ENCODE measurements at regions not wholly inside any gene's neighbourhood (a gene's known extent, or its start where the extent isn't known, plus 50 kb on each side); places are given as distances from the start of the nearest gene placed in this dataset.

- Histone ChIP-seq H3K4me3 (ENCODE audit: control insufficient read depth in 1 of 7, extremely low read depth in 1 of 7, insufficient read depth in 4 of 7, low read depth in 2 of 7, low read length in 6 of 7) (no peak overlapping the region), H3K27ac (ENCODE audit: insufficient read depth in 1 of 2, low read depth in 1 of 2, low read length in 2 of 2, poor library complexity in 1 of 2, severe bottlenecking in 2 of 2) (no peak overlapping the region), H3K27me3 (replicated peaks in 2 of 5; ENCODE audit: control insufficient read depth in 4 of 5, insufficient read depth in 5 of 5, low read length in 4 of 5) (peaks cover 0 to 18% (median 2%) of the 10 kb centered on the region in 5 experiments), H3K36me3 (ENCODE audit: control insufficient read depth in 4 of 4, insufficient read depth in 4 of 4, low read length in 3 of 4) (no peaks in the 10 kb centered on the region), H3K9me3 (ENCODE audit: control extremely low read depth in 1 of 5, control insufficient read depth in 4 of 5, insufficient read depth in 2 of 5, low read depth in 1 of 5, low read length in 4 of 5) (peaks cover 0 to 3% (median 0%) of the 10 kb centered on the region in 5 experiments), H3K4me1 (ENCODE audit: control extremely low read depth in 1 of 4, control insufficient read depth in 4 of 4, insufficient read depth in 4 of 4, low read length in 3 of 4) (no peaks in the 10 kb centered on the region)
- no peak for DNase-seq
- 96% methylated on average over 3 of the region's 4 CpGs for WGBS (ENCODE audit: insufficient coverage)
- ChIA-PET CTCF (no interaction called here), POLR2A (no interaction called here)
These were observed 68.0 kb upstream of the ALX4 start for GRCh38 chr11:44377914-44378321.

DNA sequence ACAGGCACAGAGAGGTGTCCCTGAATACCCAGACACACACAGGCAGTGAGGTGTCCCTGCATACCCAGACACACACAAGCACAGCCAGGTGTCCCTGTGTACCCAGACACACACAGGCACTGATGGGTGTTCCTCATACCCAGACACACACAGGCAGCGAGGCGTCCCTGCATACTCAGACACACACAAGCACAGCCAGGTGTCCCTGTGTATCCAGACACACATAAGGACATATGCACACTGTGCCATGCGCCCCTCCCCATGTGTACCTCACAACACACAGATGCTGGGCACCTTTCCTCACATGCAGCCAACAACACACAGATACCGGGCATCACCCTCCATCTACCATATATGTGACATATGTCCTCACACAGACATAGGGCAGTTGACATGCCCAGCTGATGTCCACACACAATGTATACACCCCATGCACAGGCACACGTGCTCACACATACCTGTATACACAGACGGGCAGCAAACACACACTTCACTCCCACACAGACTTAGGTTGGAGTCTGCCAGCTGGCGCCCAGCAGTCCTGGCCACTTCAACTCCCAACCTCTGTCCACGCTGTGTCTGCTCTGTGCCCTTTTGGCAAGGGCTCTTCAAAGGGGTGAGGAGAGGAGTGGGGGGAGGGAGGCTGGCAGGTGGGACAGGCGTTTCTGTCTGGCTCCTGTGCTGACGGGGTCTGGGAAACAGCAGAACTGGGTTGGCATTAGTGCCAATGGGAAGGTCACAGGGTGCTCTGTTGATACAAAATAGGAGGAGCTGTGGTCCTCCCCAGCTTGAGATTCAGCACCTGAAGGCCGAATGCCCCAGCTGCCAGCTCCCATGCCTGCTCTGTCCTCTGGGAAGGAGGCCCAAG, 69.4 kb upstream of the ALX4 start:
- ChIA-PET POLR2A (no interaction called here), CTCF (no interaction called here)
- Histone ChIP-seq H3K4me3 (ENCODE audit: control insufficient read depth in 1 of 7, extremely low read depth in 1 of 7, insufficient read depth in 4 of 7, low read depth in 2 of 7, low read length in 6 of 7) (no peak overlapping the region), H3K36me3 (ENCODE audit: control insufficient read depth in 4 of 4, insufficient read depth in 4 of 4, low read length in 3 of 4) (no peaks in the 10 kb centered on the region), H3K4me1 (ENCODE audit: control extremely low read depth in 1 of 4, control insufficient read depth in 4 of 4, insufficient read depth in 4 of 4, low read length in 3 of 4) (no peaks in the 10 kb centered on the region), H3K27ac (ENCODE audit: insufficient read depth in 1 of 2, low read depth in 1 of 2, low read length in 2 of 2, poor library complexity in 1 of 2, severe bottlenecking in 2 of 2) (no peak overlapping the region), H3K9me3 (ENCODE audit: control extremely low read depth in 1 of 5, control insufficient read depth in 4 of 5, insufficient read depth in 2 of 5, low read depth in 1 of 5, low read length in 4 of 5) (peaks cover 0 to 3% (median 0%) of the 10 kb centered on the region in 5 experiments), H3K27me3 (replicated peaks in 2 of 5; ENCODE audit: control insufficient read depth in 4 of 5, insufficient read depth in 5 of 5, low read length in 4 of 5) (peaks cover 0 to 19% (median 2%) of the 10 kb centered on the region in 5 experiments)
- WGBS (ENCODE audit: insufficient coverage) = 93% methylated on average over 9 of the region's 11 CpGs
- no peak for DNase-seq

GRCh38 chr11:44380009-44380313, 70.0 kb upstream of the ALX4 start:
- ChIA-PET POLR2A (no interaction called here), CTCF (no interaction called here)
- Histone ChIP-seq H3K9me3 (ENCODE audit: control extremely low read depth in 1 of 5, control insufficient read depth in 4 of 5, insufficient read depth in 2 of 5, low read depth in 1 of 5, low read length in 4 of 5) (peaks cover 0 to 3% (median 0%) of the 10 kb centered on the region in 5 experiments), H3K36me3 (ENCODE audit: control insufficient read depth in 4 of 4, insufficient read depth in 4 of 4, low read length in 3 of 4) (no peaks in the 10 kb centered on the region), H3K27me3 (replicated peaks in 2 of 5; ENCODE audit: control insufficient read depth in 4 of 5, insufficient read depth in 5 of 5, low read length in 4 of 5) (peaks cover 0 to 19% (median 2%) of the 10 kb centered on the region in 5 experiments), H3K4me3 (ENCODE audit: control insufficient read depth in 1 of 7, extremely low read depth in 1 of 7, insufficient read depth in 4 of 7, low read depth in 2 of 7, low read length in 6 of 7) (no peak overlapping the region), H3K4me1 (ENCODE audit: control extremely low read depth in 1 of 4, control insufficient read depth in 4 of 4, insufficient read depth in 4 of 4, low read length in 3 of 4) (no peaks in the 10 kb centered on the region), H3K27ac (ENCODE audit: insufficient read depth in 1 of 2, low read depth in 1 of 2, low read length in 2 of 2, poor library complexity in 1 of 2, severe bottlenecking in 2 of 2) (no peak overlapping the region)
- 96% methylated on average over 3 of the region's 3 CpGs for WGBS (ENCODE audit: insufficient coverage)
- DNase-seq = no peak

DNA sequence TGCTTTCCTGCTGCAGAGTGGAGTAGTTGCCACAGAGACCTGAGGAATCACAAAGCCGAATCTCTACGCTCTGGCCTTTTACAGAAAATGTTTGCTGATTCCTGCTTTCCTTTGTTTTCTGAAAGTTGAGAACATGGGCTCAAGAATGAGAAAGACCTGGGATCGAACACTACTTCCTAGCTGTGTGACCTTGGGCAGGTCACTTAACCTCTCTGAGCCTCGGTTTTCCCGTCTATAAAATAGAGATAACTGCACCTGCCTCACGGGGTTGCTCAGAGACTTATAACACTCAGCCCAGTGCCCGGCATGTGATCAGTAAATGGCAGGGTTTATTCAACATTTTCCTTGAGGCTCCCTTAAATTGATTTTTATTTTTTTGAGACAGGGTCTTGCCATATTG, 70.9 kb upstream of the ALX4 start:
- H3K27ac ChIP-seq (ENCODE audit: insufficient read depth in 1 of 2, low read depth in 1 of 2, low read length in 2 of 2, poor library complexity in 1 of 2, severe bottlenecking in 2 of 2) = no peak overlapping the region
- DNase-seq = no peak
- ChIA-PET POLR2A (no interaction called here), CTCF (no interaction called here)
- H3K4me3 ChIP-seq (ENCODE audit: control insufficient read depth in 1 of 7, extremely low read depth in 1 of 7, insufficient read depth in 4 of 7, low read depth in 2 of 7, low read length in 6 of 7) = no peak overlapping the region
- 91% methylated on average over 7 of the region's 7 CpGs for WGBS (ENCODE audit: insufficient coverage)
- peaks cover 0 to 20% (median 3%) of the 10 kb centered on the region in 5 experiments for H3K27me3 ChIP-seq (replicated peaks in 2 of 5; ENCODE audit: control insufficient read depth in 4 of 5, insufficient read depth in 5 of 5, low read length in 4 of 5)
- no peaks in the 10 kb centered on the region for H3K4me1 ChIP-seq (ENCODE audit: control extremely low read depth in 1 of 4, control insufficient read depth in 4 of 4, insufficient read depth in 4 of 4, low read length in 3 of 4)
- H3K9me3 ChIP-seq (ENCODE audit: control extremely low read depth in 1 of 5, control insufficient read depth in 4 of 5, insufficient read depth in 2 of 5, low read depth in 1 of 5, low read length in 4 of 5) = peaks cover 0 to 3% (median 0%) of the 10 kb centered on the region in 5 experiments
- H3K36me3 ChIP-seq (ENCODE audit: control insufficient read depth in 4 of 4, insufficient read depth in 4 of 4, low read length in 3 of 4) = no peaks in the 10 kb centered on the region

DNA sequence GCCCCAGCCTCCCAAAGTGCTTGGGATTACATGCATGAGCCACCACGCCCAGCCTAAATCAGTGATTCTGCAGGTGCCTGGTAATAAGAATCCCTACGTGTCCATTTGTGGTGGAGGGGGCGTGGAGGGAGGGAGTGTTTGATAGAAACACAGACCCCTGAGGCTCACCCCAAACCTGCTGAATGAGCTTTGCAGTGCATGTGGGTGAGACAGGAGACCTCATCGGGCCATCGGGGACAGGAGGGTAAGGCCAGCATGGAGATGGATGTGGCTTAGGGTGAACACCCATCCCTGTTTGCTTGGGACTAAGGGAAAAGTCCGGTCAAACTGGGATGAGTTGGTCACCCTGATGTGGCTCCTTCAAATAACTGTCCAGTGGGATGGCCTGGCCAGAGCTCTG, 71.3 kb upstream of the ALX4 start:
- Histone ChIP-seq H3K4me3 (ENCODE audit: control insufficient read depth in 1 of 7, extremely low read depth in 1 of 7, insufficient read depth in 4 of 7, low read depth in 2 of 7, low read length in 6 of 7) (no peak overlapping the region), H3K27me3 (replicated peaks in 2 of 5; ENCODE audit: control insufficient read depth in 4 of 5, insufficient read depth in 5 of 5, low read length in 4 of 5) (peaks cover 0 to 21% (median 3%) of the 10 kb centered on the region in 5 experiments), H3K27ac (ENCODE audit: insufficient read depth in 1 of 2, low read depth in 1 of 2, low read length in 2 of 2, poor library complexity in 1 of 2, severe bottlenecking in 2 of 2) (no peak overlapping the region), H3K36me3 (ENCODE audit: control insufficient read depth in 4 of 4, insufficient read depth in 4 of 4, low read length in 3 of 4) (no peaks in the 10 kb centered on the region), H3K9me3 (ENCODE audit: control extremely low read depth in 1 of 5, control insufficient read depth in 4 of 5, insufficient read depth in 2 of 5, low read depth in 1 of 5, low read length in 4 of 5) (peaks cover 0 to 3% (median 0%) of the 10 kb centered on the region in 5 experiments), H3K4me1 (ENCODE audit: control extremely low read depth in 1 of 4, control insufficient read depth in 4 of 4, insufficient read depth in 4 of 4, low read length in 3 of 4) (no peaks in the 10 kb centered on the region)
- ChIA-PET POLR2A (no interaction called here), CTCF (no interaction called here)
- 98% methylated on average over 6 of the region's 6 CpGs for WGBS (ENCODE audit: insufficient coverage)
- no peak for DNase-seq

- CTCF ChIA-PET = no interaction called here
- POLR2A ChIA-PET = no interaction called here
- Histone ChIP-seq H3K36me3 (ENCODE audit: control insufficient read depth in 4 of 4, insufficient read depth in 4 of 4, low read length in 3 of 4) (no peaks in the 10 kb centered on the region), H3K9me3 (ENCODE audit: control extremely low read depth in 1 of 5, control insufficient read depth in 4 of 5, insufficient read depth in 2 of 5, low read depth in 1 of 5, low read length in 4 of 5) (peaks cover 0 to 3% (median 0%) of the 10 kb centered on the region in 5 experiments), H3K27me3 (replicated peaks in 2 of 5; ENCODE audit: control insufficient read depth in 4 of 5, insufficient read depth in 5 of 5, low read length in 4 of 5) (peaks cover 0 to 23% (median 3%) of the 10 kb centered on the region in 5 experiments), H3K27ac (ENCODE audit: insufficient read depth in 1 of 2, low read depth in 1 of 2, low read length in 2 of 2, poor library complexity in 1 of 2, severe bottlenecking in 2 of 2) (no peak overlapping the region), H3K4me1 (ENCODE audit: control extremely low read depth in 1 of 4, control insufficient read depth in 4 of 4, insufficient read depth in 4 of 4, low read length in 3 of 4) (no peaks in the 10 kb centered on the region), H3K4me3 (ENCODE audit: control insufficient read depth in 1 of 7, extremely low read depth in 1 of 7, insufficient read depth in 4 of 7, low read depth in 2 of 7, low read length in 6 of 7) (no peak overlapping the region)
- no peak for DNase-seq
- 65% methylated on average over 6 of the region's 6 CpGs for WGBS (ENCODE audit: insufficient coverage)
These were observed 72.2 kb upstream of the ALX4 start for GRCh38 chr11:44382118-44382517.

GRCh38 chr11:44382656-44383240, 72.8 kb upstream of the ALX4 start:
- H3K36me3 ChIP-seq (ENCODE audit: control insufficient read depth in 4 of 4, insufficient read depth in 4 of 4, low read length in 3 of 4) = no peaks in the 10 kb centered on the region
- 94% methylated on average over 3 of the region's 6 CpGs for WGBS (ENCODE audit: insufficient coverage)
- ChIA-PET CTCF (no interaction called here), POLR2A (no interaction called here)
- H3K4me3 ChIP-seq (ENCODE audit: control insufficient read depth in 1 of 7, extremely low read depth in 1 of 7, insufficient read depth in 4 of 7, low read depth in 2 of 7, low read length in 6 of 7) = no peak overlapping the region
- no peaks in the 10 kb centered on the region for H3K4me1 ChIP-seq (ENCODE audit: control extremely low read depth in 1 of 4, control insufficient read depth in 4 of 4, insufficient read depth in 4 of 4, low read length in 3 of 4)
- DNase-seq = no peak
- H3K27me3 ChIP-seq (replicated peaks in 2 of 5; ENCODE audit: control insufficient read depth in 4 of 5, insufficient read depth in 5 of 5, low read length in 4 of 5) = peaks cover 0 to 23% (median 3%) of the 10 kb centered on the region in 5 experiments
- no peak overlapping the region for H3K27ac ChIP-seq (ENCODE audit: insufficient read depth in 1 of 2, low read depth in 1 of 2, low read length in 2 of 2, poor library complexity in 1 of 2, severe bottlenecking in 2 of 2)
- peaks cover 0 to 2% (median 0%) of the 10 kb centered on the region in 5 experiments for H3K9me3 ChIP-seq (ENCODE audit: control extremely low read depth in 1 of 5, control insufficient read depth in 4 of 5, insufficient read depth in 2 of 5, low read depth in 1 of 5, low read length in 4 of 5)
